ENCODE measurements at regions not wholly inside any gene's neighbourhood (a gene's known extent, or its start where the extent isn't known, plus 50 kb on each side); places are given as distances from the start of the nearest gene placed in this dataset.

DNA sequence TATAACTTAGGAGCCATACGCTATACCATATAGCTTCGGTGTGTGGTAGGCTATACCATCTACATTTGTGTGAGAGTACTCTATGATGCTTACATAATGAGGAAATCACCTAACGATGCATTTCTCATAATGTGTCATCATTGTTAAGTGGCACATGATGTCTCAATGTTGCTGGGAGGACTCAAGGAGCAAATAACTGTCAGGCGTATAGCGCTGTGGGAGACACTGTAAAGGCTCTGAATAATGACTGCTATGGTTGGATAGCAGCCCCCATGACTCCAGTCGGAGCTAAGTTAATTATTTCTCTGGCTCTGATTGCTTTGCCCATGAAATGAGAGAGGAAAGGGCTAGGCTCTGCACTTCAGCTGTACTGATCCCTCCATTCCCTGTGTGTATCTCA is 197.2 kb downstream of the RGS9 start:
- TF ChIP-seq FOXM1 (IDR thresholded peaks at IDR 0.05; ENCODE audit: borderline replicate concordance): no peak
- TF ChIP-seq FOXA1 (IDR thresholded peaks at IDR 0.05): no peak
- no peak for TF ChIP-seq BHLHE40 (IDR thresholded peaks at IDR 0.05; ENCODE audit: borderline replicate concordance)
- TF ChIP-seq LEF1 (IDR thresholded peaks at IDR 0.05; ENCODE audit: borderline replicate concordance): no peak
- no peak for TF ChIP-seq TARDBP (IDR thresholded peaks at IDR 0.05)
- no peak for TF ChIP-seq SP1 (IDR thresholded peaks at IDR 0.05)
- no peak for TF ChIP-seq L3MBTL2 (conservative IDR thresholded peaks at IDR 0.05)
- no peak for TF ChIP-seq CTBP1 (IDR thresholded peaks at IDR 0.05; ENCODE audit: borderline replicate concordance)
- no peak for TF ChIP-seq ARNT (IDR thresholded peaks at IDR 0.05)
- no peak for TF ChIP-seq ZNF384 (IDR thresholded peaks at IDR 0.05)
- TF ChIP-seq, protein P1, sequence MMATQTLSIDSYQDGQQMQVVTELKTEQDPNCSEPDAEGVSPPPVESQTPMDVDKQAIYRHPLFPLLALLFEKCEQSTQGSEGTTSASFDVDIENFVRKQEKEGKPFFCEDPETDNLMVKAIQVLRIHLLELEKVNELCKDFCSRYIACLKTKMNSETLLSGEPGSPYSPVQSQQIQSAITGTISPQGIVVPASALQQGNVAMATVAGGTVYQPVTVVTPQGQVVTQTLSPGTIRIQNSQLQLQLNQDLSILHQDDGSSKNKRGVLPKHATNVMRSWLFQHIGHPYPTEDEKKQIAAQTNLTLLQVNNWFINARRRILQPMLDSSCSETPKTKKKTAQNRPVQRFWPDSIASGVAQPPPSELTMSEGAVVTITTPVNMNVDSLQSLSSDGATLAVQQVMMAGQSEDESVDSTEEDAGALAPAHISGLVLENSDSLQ (IDR thresholded peaks at IDR 0.05): no peak
- no peak for TF ChIP-seq FOXK2 (IDR thresholded peaks at IDR 0.05)
- TF ChIP-seq ELF4 (IDR thresholded peaks at IDR 0.05): no peak
- TF ChIP-seq NFRKB (IDR thresholded peaks at IDR 0.05): no peak

Measured in HEK293T (cell line).